GM10266 (cell line): ENCODE measurements at regions not wholly inside any gene's neighbourhood (a gene's known extent, or its start where the extent isn't known, plus 50 kb on each side); places are given as distances from the start of the nearest gene placed in this dataset.

Experiments used
- DNase-seq: peaks from one replicate; pipeline ENCODE4 v3.0.0; 2012; ENCODE audit errors: extremely low spot score
- CTCF ChIP-seq: IDR thresholded peaks from 2 replicates; pipeline ENCODE4 v1.5.1; 2012; ENCODE audit warnings: mild to moderate bottlenecking, low read depth; ENCODE audit not compliant: control insufficient read depth, insufficient read depth; ENCODE audit errors: missing control alignments

- DNase-seq = no peak
- TF ChIP-seq CTCF = no peak
These were observed 92.3 kb upstream of the ZNF438 start for GRCh38 chr10:31123946-31124345.

GRCh38 chr10:31124852-31125251, 93.2 kb upstream of the ZNF438 start:
- no peak for DNase-seq
- no peak for TF ChIP-seq CTCF

- no peak for DNase-seq
- TF ChIP-seq CTCF = no peak
These were observed 94.1 kb upstream of the ZNF438 start for GRCh38 chr10:31125789-31126188.

GRCh38 chr10:31126593-31126992, 94.9 kb upstream of the ZNF438 start:
- TF ChIP-seq CTCF = no peak
- no peak for DNase-seq

GRCh38 chr10:31128536-31128935, 96.9 kb upstream of the ZNF438 start:
- no peak for DNase-seq

GRCh38 chr10:31129271-31129670, 97.6 kb upstream of the ZNF438 start:
- no peak for DNase-seq
- TF ChIP-seq CTCF = no peak

More at GRCh38 chr10:31128536-31128935, 96.9 kb upstream of the ZNF438 start:
- TF ChIP-seq CTCF = no peak

- DNase-seq = no peak
- TF ChIP-seq CTCF = no peak
These were observed 98.3 kb upstream of the ZNF438 start for GRCh38 chr10:31129880-31130405.
